IgD-negative memory B cell (primary cell): ENCODE measurements at regions not wholly inside any gene's neighbourhood (a gene's known extent, or its start where the extent isn't known, plus 50 kb on each side); places are given as distances from the start of the nearest gene placed in this dataset.

Experiments used
- H3K27ac Mint-ChIP-seq, 3 donors: one replicate each; pipeline ENCODE4 v1.8.0; 2020 to 2022; ENCODE audit warnings: mild to moderate bottlenecking in 3 of 3, mixed read lengths in 3 of 3, moderate library complexity in 1 of 3
- H3K27me3 Mint-ChIP-seq: one replicate; pipeline ENCODE4 v1.8.0; 2021; ENCODE audit warnings: mixed read lengths
- H3K36me3 Mint-ChIP-seq: one replicate; pipeline ENCODE4 v1.8.0; 2020; ENCODE audit warnings: mild to moderate bottlenecking, mixed read lengths
- H3K4me1 Mint-ChIP-seq, 3 donors: one replicate each; pipeline ENCODE4 v1.8.0; 2020 to 2022; ENCODE audit warnings: mixed read lengths in 3 of 3, mild to moderate bottlenecking in 1 of 3
- H3K4me3 Mint-ChIP-seq, 4 donors: one replicate each; pipeline ENCODE4 v1.8.0; 2020 to 2022; ENCODE audit warnings: mild to moderate bottlenecking in 4 of 4, mixed read lengths in 4 of 4, moderate library complexity in 3 of 4
- H3K9me3 Mint-ChIP-seq, 3 donors: one replicate each; pipeline ENCODE4 v1.8.0; 2020 to 2021; ENCODE audit warnings: mixed read lengths in 3 of 3, mild to moderate bottlenecking in 1 of 3

DNA sequence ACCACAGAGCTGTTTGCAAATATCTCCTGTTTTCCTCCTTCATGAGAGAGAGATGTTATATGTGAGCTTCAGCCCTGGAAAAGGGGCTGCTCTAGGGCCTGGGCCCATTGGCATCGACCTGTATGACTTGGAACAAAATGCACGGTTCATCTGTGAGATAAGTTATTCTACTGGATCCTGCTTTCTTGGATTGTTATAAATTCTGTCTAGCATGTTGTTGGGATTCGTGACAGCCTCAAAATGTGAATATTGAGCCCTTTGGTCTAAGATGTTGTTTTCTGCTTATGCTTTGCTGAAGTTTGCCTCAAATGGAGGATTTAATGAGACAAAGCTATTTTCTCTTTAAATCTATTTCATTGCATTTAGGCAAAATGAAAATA, 372.9 kb downstream of the EN1 start:
- H3K4me1 Mint-ChIP-seq, result no peaks in the 10 kb centered on the region
- no peaks in the 10 kb centered on the region for H3K9me3 Mint-ChIP-seq
- no peak overlapping the region for H3K27ac Mint-ChIP-seq
- peaks cover 2% of the 10 kb centered on the region for H3K27me3 Mint-ChIP-seq
- no peak overlapping the region for H3K4me3 Mint-ChIP-seq
- no peaks in the 10 kb centered on the region for H3K36me3 Mint-ChIP-seq

DNA sequence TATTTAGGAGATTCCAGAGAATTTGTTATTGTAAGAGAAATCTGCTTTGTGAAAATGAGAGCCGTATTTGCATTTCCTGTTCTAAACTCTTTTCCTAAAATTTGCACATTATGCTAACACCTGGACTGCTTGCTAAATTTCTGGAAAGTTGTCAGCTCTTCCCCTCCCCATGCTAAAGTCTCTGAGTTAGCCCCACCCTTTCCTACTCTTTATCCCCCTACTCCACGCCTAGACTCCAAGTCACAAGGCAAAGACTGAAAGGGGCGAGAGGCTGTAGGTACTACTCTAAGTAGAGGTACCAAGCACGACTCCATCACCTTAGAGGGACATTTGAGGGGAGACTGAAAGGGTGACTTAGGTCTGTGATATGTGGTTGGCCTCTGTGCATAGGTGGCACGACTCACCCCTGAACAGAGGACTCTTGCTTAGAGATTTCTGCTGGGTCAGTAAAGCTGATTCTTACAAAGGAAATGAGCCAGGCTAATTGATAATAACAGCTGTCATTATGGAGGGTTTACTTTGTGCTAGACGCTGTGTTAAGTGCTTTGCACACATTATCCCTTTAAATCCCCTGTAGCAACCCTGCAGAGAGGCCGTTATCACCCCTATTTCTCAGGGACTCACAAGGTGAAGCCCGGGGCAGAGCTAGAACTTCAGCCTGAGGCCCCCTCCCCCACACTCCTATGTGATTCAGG, 373.5 kb downstream of the EN1 start:
- peaks cover 2% of the 10 kb centered on the region for H3K27me3 Mint-ChIP-seq
- no peak overlapping the region for H3K4me3 Mint-ChIP-seq

DNA sequence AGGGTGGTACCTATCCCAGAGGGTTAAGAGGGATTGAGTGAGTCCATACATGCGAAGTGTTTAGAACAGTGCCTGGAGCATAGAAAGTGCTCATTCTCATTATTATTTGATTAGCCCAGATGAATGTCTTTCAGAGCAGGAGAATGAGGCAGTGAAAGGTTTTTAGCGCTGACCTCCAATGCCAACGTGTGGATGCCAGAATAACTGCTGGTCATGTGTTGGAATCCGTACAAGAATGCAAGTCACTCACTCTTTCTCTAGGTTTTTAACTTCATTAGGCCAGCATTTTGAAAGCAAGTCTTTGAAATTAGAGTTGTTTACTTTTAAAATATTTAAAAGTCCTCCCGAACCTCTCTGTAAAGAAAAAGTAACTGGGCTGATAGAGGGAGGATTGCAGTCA, 374.2 kb downstream of the EN1 start:
- no peaks in the 10 kb centered on the region for H3K4me1 Mint-ChIP-seq
- H3K4me3 Mint-ChIP-seq, result no peak overlapping the region
- no peaks in the 10 kb centered on the region for H3K36me3 Mint-ChIP-seq
- no peak overlapping the region for H3K27ac Mint-ChIP-seq
- no peaks in the 10 kb centered on the region for H3K9me3 Mint-ChIP-seq
- H3K27me3 Mint-ChIP-seq, result peaks cover 2% of the 10 kb centered on the region

More for the DNA sequence above, 373.5 kb downstream of the EN1 start:
- Mint-ChIP-seq H3K27ac (no peak overlapping the region), H3K36me3 (no peaks in the 10 kb centered on the region), H3K9me3 (no peaks in the 10 kb centered on the region), H3K4me1 (no peaks in the 10 kb centered on the region)

DNA sequence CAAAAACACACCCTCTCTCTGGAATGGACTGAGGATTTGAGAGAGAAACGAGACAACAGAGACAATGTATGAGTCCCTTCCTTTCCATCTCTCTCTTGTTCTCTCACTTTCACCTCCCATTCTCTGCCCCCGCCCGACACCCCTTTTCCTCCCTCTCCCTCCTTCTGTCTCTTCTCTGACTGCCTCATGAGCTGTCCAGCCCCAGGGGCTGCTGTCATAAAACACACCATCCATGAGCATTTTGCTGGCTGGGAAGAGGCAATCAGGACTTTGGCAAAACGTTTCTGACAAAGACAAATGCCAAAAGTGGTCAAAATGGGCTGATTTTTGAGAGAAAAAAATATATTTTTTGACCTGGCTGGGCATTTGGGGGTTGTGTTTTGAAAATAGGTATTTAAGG, 377.2 kb downstream of the EN1 start:
- no peak overlapping the region for H3K4me3 Mint-ChIP-seq
- peaks cover 2% of the 10 kb centered on the region for H3K27me3 Mint-ChIP-seq
- H3K9me3 Mint-ChIP-seq, result no peaks in the 10 kb centered on the region
- H3K4me1 Mint-ChIP-seq, result no peaks in the 10 kb centered on the region
- no peak overlapping the region for H3K27ac Mint-ChIP-seq
- no peaks in the 10 kb centered on the region for H3K36me3 Mint-ChIP-seq

DNA sequence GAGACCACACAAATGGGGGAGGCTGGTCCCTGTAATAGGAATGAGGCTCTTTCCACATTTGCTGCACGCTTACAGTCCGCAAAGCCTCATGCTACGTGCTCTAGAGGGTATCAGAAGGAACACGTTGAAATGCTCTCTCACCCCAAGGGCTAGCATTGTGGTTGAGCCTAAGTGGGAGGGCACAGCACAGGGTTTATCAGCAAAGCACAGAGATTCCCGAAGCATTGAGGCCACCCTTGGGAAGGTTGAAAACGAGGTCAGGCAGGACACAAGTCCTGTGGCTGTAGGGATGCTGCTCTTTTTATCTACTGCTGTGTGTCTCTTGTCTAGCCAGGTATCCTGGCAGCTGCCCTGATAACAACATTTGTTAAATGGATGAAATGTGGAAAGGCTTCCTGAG, 378.3 kb downstream of the EN1 start:
- H3K27me3 Mint-ChIP-seq, result peaks cover 5% of the 10 kb centered on the region
- H3K27ac Mint-ChIP-seq, result no peak overlapping the region
- no peaks in the 10 kb centered on the region for H3K36me3 Mint-ChIP-seq
- no peak overlapping the region for H3K4me3 Mint-ChIP-seq
- H3K4me1 Mint-ChIP-seq, result no peaks in the 10 kb centered on the region
- no peaks in the 10 kb centered on the region for H3K9me3 Mint-ChIP-seq

DNA sequence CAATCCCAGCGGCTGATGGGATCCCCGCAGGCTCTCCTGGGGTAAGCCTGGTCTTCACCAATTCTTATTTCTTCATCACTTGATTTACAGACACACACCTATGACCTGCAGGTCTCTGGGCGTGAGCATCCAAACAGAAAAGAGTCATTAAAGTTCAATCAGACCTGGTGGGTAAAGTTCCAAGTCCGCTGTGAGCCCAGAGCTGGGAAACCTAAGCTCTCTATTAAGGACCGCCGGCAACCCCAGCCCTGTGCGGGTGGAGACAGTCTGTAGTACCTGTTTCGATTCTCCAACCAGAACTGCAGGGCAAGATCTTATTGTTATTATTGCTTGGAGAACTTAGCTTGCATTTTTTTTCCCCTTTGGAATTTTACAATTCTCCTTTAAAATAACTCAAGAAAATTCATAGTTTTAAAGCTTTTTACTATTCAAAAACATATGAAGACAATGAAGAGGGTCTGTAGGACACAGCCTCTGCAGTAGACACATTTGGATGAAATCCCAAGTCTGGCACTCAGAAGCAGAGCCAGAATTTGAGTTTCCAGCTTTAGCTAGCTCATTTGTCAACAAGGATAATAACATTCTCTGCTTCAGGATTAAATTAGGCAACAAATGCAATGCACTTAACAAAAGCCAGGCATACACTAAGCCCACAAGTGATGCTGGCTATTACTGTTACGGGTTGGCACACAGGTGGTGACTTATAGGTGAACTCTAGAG, 376.4 kb downstream of the INSIG2 start:
- H3K4me3 Mint-ChIP-seq, result no peak overlapping the region

DNA sequence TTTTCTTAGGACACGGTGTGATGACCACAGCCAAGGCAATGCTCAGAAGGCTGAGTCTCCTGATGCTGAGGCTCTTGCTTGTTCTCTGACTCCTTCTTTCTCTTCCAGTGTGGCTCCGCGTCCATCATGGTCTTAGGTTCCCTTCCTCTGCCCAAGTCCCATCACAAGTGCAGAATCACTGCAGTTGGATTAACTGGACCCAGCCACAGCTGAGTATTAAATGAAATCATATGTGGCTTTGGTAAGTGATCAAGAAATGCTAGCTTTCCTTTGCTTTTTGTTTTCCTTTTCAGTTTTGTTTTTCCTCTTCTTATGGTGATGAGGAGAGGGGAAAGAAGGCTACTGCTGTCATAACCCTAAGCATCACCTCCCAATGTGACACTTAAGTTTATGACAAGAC, 375.8 kb downstream of the INSIG2 start:
- Mint-ChIP-seq H3K27ac (no peak overlapping the region), H3K27me3 (peaks cover 4% of the 10 kb centered on the region), H3K4me1 (no peaks in the 10 kb centered on the region), H3K4me3 (no peak overlapping the region), H3K9me3 (no peaks in the 10 kb centered on the region), H3K36me3 (no peaks in the 10 kb centered on the region)

More for the DNA sequence above, 376.4 kb downstream of the INSIG2 start:
- no peak overlapping the region for H3K27ac Mint-ChIP-seq
- H3K36me3 Mint-ChIP-seq, result no peaks in the 10 kb centered on the region
- H3K4me1 Mint-ChIP-seq, result no peaks in the 10 kb centered on the region
- H3K9me3 Mint-ChIP-seq, result no peaks in the 10 kb centered on the region
- H3K27me3 Mint-ChIP-seq, result peaks cover 4% of the 10 kb centered on the region

DNA sequence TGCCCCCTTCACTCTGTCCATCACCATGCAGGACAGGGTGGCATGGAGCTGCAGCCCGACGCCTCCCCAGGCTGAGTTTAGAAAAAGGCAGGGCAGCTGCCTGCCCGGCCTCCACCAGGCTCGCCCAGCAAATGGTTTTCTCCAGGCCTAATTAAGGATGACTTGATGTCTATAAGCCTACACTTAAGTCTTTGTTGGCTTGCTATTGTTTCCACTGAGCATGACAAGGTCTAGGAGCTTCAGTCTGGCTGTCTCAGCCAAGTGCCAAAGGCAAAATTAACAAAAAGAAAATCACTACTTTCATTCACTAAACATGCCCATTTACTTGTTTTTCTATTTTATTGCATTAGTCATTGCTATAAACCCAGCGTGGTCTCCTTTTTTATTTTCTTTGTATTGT, 372.2 kb downstream of the INSIG2 start:
- H3K4me3 Mint-ChIP-seq, result no peak overlapping the region
- H3K36me3 Mint-ChIP-seq, result no peaks in the 10 kb centered on the region
- H3K27ac Mint-ChIP-seq, result no peak overlapping the region
- peaks cover 23% of the 10 kb centered on the region for H3K27me3 Mint-ChIP-seq
- H3K9me3 Mint-ChIP-seq, result no peaks in the 10 kb centered on the region
- peaks cover 0 to 2% (median 0%) of the 10 kb centered on the region in 3 donors for H3K4me1 Mint-ChIP-seq

DNA sequence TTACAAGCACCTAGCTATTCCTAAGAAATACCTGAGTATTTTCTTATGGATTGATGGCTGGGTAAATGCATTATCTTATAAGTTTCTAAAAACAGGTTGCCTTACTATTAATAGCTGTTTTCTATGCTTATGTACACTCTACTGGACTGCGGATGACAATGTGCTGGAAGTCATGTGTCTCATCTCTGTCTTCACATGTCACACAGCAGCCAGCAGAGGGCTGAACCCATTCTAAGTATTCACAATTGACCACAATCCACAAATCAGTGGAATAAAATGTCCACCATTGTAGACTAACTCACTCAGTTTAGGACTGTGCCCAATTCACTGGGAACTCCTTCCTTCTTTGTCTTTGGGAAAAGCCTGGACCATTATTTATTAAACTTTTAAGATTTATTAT, 371.2 kb downstream of the INSIG2 start:
- no peaks in the 10 kb centered on the region for H3K36me3 Mint-ChIP-seq
- no peak overlapping the region for H3K4me3 Mint-ChIP-seq
- peaks cover 0 to 2% (median 0%) of the 10 kb centered on the region in 3 donors for H3K4me1 Mint-ChIP-seq
- H3K27me3 Mint-ChIP-seq, result peaks cover 21% of the 10 kb centered on the region
- no peak overlapping the region for H3K27ac Mint-ChIP-seq
- H3K9me3 Mint-ChIP-seq, result peaks cover 0 to under 1% (median 0%) of the 10 kb centered on the region in 3 donors

DNA sequence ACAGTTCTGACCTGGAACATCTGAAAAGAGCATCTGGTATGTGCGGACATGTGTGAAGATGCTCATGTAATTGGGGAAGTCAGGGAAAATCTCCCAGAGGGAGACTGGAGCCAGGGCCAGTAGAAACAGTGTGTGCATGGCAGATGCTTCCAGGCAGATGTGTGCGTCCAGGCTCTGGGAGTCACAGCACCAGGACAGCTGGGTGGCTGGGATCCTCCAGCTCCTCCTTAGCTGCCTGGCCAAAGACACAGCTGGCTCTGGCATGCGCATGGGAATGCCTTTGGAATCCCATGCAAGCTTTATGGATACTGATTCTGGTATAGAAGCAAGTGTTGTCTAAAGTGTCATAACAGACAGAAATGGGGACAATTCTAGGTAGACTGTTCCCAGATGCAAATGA, 369.7 kb downstream of the INSIG2 start:
- Mint-ChIP-seq H3K4me3 (no peak overlapping the region), H3K4me1 (peaks cover 0 to 2% (median 0%) of the 10 kb centered on the region in 3 donors), H3K27me3 (peaks cover 20% of the 10 kb centered on the region), H3K36me3 (no peaks in the 10 kb centered on the region), H3K9me3 (peaks cover 0 to 3% (median 0%) of the 10 kb centered on the region in 3 donors), H3K27ac (no peak overlapping the region)

DNA sequence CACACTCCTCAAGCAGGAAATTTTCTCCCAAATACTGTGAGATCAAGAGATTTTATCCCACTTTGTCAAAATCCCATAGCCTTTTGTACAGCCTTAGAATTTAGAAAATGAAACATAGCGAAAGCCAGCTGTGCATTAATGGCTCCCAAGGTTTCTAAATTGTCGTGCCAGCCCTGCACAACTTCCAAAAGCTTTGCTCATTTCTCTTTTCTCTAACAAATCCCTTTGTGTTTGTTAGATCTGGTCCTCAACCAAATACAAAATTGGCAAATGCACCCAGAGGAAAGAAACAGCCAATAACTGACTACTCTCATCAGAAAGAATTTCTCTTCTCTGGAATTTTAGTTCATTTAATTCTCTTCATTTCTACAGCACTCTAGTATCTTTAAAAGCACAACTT, 361.1 kb downstream of the INSIG2 start:
- no peak overlapping the region for H3K4me3 Mint-ChIP-seq
- H3K4me1 Mint-ChIP-seq, result no peaks in the 10 kb centered on the region
- no peaks in the 10 kb centered on the region for H3K27me3 Mint-ChIP-seq
- no peak overlapping the region for H3K27ac Mint-ChIP-seq
- H3K9me3 Mint-ChIP-seq, result peaks cover 0 to 6% (median 0%) of the 10 kb centered on the region in 3 donors
- no peaks in the 10 kb centered on the region for H3K36me3 Mint-ChIP-seq

DNA sequence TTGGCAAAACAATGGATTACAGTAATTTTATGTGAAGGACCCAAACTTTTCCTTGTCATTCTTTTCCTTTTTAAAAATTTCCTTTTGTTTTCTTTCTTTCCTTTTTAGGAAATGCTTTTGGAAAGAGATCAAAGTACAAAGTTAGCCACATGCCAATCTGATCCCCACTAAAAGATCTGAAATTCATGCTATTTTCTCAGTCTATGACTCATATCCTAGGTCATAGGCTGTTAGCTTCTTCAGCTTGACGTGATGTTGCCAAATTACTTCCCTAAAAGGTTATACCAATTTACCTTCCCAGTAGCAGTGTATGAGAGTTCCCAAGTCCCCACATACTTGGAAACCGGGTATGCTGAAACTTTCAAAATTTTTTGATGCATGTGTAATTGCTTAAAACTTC, 355.3 kb downstream of the INSIG2 start:
- no peak overlapping the region for H3K27ac Mint-ChIP-seq
- H3K9me3 Mint-ChIP-seq, result peaks cover 0 to 2% (median 0%) of the 10 kb centered on the region in 3 donors
- H3K4me1 Mint-ChIP-seq, result no peaks in the 10 kb centered on the region
- no peak overlapping the region for H3K4me3 Mint-ChIP-seq
- no peaks in the 10 kb centered on the region for H3K27me3 Mint-ChIP-seq
- no peaks in the 10 kb centered on the region for H3K36me3 Mint-ChIP-seq

DNA sequence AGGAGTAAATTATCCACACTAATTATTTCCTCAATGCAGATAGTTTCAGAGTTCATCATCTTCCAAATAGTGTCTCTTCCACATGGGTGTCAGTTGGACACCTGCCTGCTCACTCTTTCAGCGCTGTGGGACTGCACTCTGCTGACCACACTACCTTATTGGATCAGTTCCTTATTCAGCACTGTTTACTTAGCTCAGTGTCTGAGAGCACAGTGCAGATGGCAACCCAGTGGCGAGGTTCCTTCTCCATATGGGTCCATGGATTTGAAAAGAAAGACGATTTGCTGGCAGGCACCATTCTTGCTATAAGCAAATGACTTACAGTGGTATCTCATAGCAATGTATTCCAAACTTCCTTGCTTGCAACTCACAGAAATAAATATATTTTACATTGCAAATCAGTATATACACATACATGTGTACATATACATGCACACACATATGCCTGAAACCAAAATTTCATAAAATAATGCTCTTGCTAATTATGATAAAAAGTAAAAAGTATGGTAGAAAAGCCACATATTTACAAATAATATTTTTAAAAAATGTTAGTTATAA, 354.8 kb downstream of the INSIG2 start:
- Mint-ChIP-seq H3K4me3 (no peak overlapping the region), H3K27ac (no peak overlapping the region), H3K36me3 (no peaks in the 10 kb centered on the region), H3K4me1 (no peaks in the 10 kb centered on the region), H3K9me3 (peaks cover 0 to 2% (median 1%) of the 10 kb centered on the region in 3 donors), H3K27me3 (no peaks in the 10 kb centered on the region)

DNA sequence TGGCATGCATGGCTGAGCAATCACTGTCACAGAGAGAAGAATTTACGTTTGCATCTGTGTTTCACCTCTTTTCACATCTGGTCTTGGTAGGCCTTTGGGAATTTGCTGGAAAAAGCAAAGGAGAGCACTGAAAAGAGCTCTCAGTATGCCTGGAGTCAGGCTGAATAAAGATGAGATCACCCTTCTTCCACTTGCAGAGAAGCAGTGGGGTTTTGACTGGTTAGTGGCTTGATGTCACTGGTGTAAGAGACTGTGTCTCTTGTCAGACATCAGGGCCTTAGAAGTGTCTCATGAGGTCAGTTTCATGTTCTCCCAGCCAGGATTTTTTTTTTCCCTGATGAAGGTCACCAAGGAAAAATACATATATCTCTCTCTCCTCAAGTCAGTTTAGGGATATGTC, 353.8 kb downstream of the INSIG2 start:
- Mint-ChIP-seq H3K4me1 (no peaks in the 10 kb centered on the region), H3K27ac (no peak overlapping the region)

DNA sequence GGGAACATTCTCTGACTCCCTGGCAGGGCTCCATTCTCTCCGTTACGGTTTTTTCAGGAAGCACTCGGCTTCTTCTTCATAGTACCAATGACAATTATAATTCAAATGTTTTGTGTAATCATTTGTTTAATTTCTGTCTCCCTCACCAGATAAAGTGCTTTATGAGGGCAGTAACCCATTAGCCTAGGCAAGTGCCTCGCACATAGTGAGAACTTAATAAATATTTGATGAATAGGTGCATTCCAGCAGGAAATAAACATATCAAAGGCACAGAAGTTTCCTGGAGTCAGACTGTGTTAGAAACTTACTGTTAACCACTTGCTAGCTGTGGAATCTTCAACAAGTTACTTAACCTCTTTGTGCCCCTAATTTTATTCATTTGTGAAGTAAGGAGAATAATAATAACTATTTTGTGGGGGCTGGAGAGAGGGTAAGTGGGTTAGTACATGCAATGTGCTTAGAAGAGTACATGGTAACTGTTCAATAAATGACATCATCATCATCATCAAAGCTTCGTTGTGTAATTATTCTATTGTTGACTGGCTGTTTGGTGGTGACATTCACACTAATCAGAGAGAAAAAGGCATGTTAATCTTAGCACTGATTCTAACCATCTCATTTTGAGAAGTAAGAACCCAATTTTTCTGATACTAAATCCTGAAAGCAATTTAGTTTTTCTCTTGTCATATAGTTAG, 352.3 kb downstream of the INSIG2 start:
- Mint-ChIP-seq H3K27ac (no peak overlapping the region), H3K4me3 (no peak overlapping the region)

More for the DNA sequence above, 353.8 kb downstream of the INSIG2 start:
- Mint-ChIP-seq H3K4me3 (no peak overlapping the region), H3K36me3 (no peaks in the 10 kb centered on the region), H3K27me3 (no peaks in the 10 kb centered on the region), H3K9me3 (peaks cover 0 to 6% (median 2%) of the 10 kb centered on the region in 3 donors)

More for the DNA sequence above, 352.3 kb downstream of the INSIG2 start:
- Mint-ChIP-seq H3K36me3 (no peaks in the 10 kb centered on the region), H3K27me3 (no peaks in the 10 kb centered on the region), H3K4me1 (no peaks in the 10 kb centered on the region), H3K9me3 (peaks cover 0 to 6% (median 2%) of the 10 kb centered on the region in 3 donors)
